HuH-7.5 (cell line): ENCODE measurements at regions not wholly inside any gene's neighbourhood (a gene's known extent, or its start where the extent isn't known, plus 50 kb on each side); places are given as distances from the start of the nearest gene placed in this dataset.
"Not testable (repeated sequence)": the region's sequence is repeated elsewhere in the genome, so short reads cannot be mapped to it uniquely, and the experiment has no call there.

ENCODE experiments used
- DNase-seq: peaks from one replicate; pipeline ENCODE4 v3.0.0; 2011; ENCODE audit warnings: low spot score

- not testable (repeated sequence) for DNase-seq
Observed at GRCh38 chr6:147651-148050, 144.6 kb upstream of the DUSP22 start.

DNA sequence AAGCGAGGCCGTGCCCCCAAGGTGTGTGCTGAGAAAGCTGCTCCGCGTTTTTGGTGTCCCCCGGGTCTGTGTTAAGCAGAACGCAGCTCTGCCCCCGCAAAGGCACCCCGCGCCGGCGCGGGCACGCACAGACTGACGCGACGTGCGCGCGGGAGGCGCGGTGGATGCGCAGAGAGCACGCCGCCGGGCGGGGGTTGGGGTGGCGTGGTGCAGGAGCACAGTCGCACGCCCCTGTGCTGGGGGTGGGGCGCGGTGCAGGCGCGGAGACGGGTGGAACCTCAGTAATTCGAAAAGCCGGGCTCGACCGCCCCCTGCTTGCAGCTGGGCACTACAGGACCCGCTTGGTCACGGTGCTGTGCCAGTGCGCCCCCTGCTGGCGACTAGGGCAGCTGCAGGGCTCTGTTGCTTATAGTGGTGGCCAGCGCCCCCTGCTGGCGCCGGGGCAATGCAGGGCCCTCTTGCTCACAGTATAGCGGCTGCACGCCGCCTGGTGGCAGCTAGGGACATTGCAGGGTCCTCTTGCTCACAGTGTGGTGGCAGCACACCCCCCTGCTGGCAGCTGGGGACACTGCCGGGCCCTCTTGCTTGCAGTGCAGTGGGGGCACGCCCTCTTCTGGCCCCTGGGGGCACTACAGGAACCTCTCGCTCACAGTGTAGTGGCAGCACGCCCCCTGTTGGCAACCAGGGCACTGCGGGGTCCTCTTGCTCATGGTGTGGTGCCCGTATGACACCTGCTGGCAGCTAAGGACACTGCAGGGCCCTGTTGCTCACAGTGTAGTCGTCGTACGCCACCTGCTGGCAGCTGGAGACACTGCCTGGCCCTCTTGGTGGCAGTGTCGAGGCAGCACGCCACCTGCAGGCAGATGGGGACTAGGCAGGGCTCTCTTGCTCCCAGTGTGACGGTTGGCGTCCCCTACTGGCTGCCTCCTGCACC lies 144.0 kb upstream of the DUSP22 start:
- not testable (repeated sequence) for DNase-seq

GRCh38 chr6:150147-150546 lies 142.1 kb upstream of the DUSP22 start:
- not testable (repeated sequence) for DNase-seq

DNA sequence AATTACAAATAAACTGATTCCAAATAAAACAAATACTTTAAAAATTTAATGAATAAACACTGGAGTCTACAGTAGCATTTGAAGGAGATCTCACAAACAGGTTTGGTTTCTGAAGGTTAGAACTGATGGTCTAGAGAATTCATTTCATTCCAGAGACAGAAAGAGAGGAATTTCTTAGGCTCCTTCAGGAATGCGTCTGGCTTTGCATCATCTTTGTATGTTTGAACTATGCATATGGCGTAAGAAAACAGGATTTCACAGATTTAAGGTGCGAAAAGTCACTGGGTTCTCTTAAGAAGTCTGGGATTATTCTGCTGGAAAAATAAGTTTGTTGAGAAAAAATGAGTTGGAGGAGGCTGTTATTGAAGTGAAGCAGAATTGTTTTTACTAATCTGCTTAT lies 139.9 kb upstream of the DUSP22 start:
- DNase-seq, result not testable (repeated sequence)

GRCh38 chr6:153026-153425 lies 139.3 kb upstream of the DUSP22 start:
- not testable (repeated sequence) for DNase-seq

- not testable (repeated sequence) for DNase-seq
Observed at GRCh38 chr6:153867-154266, 138.4 kb upstream of the DUSP22 start.

DNA sequence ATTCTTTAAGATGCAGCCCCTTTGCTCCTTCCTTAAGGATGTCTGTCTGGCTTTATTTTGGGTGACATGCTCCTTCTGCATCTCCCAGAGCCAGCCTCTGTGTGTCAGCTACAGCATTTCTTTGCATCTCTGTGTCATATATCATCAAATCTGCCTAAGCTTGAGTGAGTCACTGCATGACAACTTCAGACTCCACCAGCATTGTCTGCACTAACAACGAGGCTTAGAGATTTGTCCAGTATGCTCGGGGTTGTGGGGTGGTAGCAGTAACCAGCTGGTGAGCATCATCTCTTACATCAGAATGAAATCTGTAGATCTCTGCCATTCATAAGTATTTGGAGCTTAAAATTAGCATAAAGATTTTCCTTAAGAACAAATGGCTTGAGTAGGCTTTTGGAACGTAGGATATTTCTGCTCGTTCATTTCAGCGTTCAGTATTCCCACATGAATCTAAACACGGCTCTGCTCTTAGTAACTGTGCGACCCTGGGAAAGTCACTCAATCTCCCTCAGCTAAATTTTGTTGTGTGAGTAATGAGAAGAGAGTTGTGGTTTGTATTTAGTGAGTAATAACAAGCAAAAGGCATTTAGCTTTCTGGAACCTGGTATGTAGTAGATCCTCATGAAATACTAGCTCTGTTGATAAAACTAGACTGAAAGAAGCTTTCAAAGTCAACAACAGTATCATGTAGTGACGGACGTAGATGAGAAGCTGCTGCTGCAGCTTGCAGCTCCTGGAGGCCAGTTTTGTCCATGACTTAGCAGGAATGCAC lies 137.8 kb upstream of the DUSP22 start:
- not testable (repeated sequence) for DNase-seq

DNA sequence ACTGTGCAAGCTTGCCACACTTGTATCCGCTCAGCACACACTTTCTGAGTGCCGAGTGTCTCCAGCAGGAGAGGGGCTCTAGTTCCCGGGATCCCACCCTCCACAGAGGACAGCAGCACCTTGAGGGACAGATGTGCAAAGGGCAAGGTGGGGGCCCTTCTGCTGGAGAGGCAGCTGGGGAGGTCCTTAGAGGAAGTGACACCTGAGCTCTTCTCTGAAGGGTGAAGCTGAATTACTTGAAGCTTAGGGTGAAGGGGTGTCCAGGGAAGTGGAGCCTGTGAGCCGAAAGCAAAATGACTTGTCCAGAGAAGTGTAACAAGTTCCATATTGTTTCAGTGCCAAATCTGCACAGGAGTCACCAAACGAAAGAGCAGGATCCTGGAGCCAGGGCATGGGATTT lies 136.3 kb upstream of the DUSP22 start:
- no peak for DNase-seq

DNA sequence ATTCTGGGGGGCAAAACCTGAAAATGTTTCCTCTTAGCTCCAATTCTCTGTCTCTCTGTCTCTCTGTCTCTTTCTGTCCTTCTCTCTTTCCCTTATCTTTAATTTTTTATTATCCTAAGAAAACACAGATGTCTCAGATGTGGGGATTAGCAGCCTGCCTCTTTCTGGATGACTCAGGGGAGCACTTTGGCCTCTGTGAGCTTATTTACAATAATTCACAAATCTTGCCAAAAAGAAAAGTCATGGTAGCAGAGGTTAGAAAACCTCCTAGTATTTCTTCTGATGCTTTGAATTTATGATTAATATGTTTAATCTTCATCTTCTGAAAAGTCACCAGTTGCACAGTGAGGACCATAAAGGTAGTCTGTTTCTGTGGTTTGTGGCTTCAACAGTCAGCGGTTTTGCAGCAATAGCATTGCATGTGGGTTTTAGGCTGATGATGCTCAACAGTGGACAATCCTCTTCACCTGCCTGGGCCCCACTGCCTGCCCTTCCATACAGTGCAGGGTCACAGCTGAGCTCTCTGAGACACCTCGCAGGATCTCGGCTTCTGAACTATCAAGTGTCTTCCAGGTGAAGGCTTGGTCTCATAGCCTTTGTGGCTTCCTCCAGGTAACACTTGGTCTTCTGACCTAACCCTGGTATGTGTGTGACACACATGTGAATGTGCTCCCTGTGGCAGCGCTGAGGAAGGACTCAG lies 135.7 kb upstream of the DUSP22 start:
- not testable (repeated sequence) for DNase-seq

DNA sequence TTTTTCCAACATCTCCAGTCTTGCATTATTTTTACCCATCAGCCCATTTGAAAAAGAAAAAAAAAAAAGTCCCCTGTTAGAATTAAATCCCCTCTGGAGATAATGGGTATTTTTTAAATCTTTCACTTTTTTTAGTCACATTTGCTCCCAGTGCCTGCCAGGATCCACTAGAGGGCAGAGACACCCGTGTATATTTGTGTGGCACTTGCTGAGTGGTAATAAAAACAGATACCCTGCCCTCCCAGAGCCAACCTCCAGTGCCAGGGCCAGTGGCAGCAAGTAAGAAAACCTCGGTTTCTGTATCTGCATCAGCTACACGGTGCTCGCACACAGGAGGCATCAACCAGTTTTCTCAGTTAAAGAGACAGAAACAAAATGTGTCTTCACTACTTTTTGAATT lies 135.1 kb upstream of the DUSP22 start:
- DNase-seq, result not testable (repeated sequence)

GRCh38 chr6:161657-162056 lies 130.6 kb upstream of the DUSP22 start:
- not testable (repeated sequence) for DNase-seq

GRCh38 chr6:164720-165119 lies 127.6 kb upstream of the DUSP22 start:
- DNase-seq, result no peak

DNA sequence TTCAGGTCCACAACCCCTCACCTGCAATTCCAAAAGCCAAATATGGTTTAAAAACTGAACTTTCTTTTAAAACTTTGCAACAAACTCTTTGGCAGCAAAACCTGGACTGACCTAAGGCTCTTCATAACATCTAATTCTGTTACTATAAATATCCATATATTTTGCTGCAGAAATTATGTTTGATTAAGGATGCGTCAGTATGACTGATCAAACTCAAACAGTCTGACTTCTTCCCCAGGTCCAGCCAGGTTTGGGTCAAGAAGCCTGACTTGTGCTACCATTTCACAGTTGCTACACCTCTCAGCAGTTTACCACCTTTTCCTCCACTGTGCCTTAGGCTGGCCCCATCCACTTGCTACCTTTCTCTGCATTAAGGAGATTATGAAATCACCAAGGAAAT lies 127.0 kb upstream of the DUSP22 start:
- no peak for DNase-seq

DNA sequence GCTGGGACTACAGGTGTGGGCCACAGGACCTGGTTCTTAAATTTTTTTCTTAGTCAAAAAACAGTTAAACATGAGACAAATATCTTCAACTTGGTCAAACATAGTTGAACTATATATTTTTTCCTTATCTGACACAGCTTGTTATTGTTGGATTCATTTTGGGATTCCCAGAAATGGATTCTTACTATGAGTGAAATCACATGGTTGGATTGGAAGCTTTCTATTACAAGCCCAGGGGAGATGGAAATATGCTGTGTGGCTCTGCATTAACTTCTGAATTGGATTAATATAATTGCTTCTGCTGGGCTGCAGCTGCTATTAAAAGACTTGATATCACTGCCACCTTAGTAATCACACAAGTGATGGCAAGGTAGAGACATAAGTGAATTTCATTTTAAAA lies 126.4 kb upstream of the DUSP22 start:
- DNase-seq, result no peak

- DNase-seq, result peak; percentile 34
Observed at GRCh38 chr6:168865-169455, 123.3 kb upstream of the DUSP22 start.

- no peak for DNase-seq
Observed at GRCh38 chr6:174036-174435, 118.3 kb upstream of the DUSP22 start.

- DNase-seq, result no peak
Observed at GRCh38 chr6:175680-176079, 116.6 kb upstream of the DUSP22 start.

DNA sequence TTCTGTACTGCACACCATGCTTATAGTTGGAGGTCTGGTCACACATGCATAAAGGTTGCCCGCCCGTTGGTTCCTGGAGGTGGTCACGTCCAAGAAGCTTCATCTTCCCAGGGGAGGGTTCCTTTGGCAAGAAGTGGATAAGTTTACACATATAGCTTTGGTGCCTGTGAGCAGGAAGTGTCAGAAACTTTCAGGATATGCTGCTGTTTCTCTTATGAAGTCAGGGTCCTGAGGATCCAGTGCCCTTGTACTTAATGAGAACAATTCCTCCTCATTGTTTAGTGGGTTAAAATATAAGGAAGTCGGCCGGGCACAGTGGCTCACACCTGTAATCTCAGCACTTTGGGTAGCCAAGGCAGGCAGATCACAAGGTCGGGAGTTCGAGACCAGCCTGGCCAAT lies 115.5 kb upstream of the DUSP22 start:
- no peak for DNase-seq

GRCh38 chr6:178119-178518 lies 114.2 kb upstream of the DUSP22 start:
- DNase-seq, result no peak

GRCh38 chr6:178929-179328 lies 113.4 kb upstream of the DUSP22 start:
- DNase-seq, result not testable (repeated sequence)

DNA sequence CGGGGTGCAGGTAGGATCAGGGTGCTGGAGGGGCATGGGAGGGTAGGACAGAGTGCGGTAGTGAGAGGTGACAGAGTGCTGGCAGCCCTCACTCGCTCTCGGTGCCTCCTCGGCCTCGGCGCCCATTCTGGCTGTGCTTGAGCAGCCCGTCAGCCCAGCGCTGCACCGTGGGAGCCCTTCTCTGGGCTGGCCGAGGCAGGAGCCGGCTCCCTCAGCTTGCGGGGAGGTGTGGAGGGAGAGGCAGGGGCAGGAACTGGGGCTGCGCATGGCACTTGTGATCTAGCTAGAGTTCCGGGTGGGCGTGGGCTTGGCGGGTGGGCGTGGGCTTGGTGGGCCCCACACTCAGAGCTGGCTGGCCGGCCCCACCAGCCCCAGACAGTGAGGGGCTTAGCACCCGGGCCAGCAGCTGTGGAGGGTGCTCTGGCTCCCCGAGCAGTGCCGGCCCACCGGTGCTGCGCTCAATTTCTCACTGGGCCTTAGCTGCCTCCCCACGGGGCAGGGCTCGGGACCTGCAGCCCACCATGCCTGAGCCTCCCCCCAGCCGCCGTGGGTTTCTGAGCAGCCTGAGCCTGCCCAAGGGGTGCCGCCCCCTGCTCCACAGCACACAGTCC lies 112.8 kb upstream of the DUSP22 start:
- no peak for DNase-seq
